Epithelial cell of esophagus (primary cell): ENCODE measurements at regions not wholly inside any gene's neighbourhood (a gene's known extent, or its start where the extent isn't known, plus 50 kb on each side); places are given as distances from the start of the nearest gene placed in this dataset.

ENCODE experiments used
- DNase-seq: peaks from one replicate; pipeline ENCODE4 v3.0.0; 2010; ENCODE audit warnings: low read depth
- H3K4me3 ChIP-seq: 2 replicates; pipeline ENCODE4 v1.5.1; 2011; ENCODE audit warnings: mild to moderate bottlenecking, low read length, control low read depth
- TF ChIP-seq, protein P1 (sequence below): IDR thresholded peaks from 2 replicates; pipeline ENCODE4 v1.5.1; 2011; ENCODE audit warnings: low read depth, mild to moderate bottlenecking, low read length, control low read depth, inconsistent platforms; ENCODE audit not compliant: insufficient read depth; ENCODE audit errors: missing control alignments

DNA sequence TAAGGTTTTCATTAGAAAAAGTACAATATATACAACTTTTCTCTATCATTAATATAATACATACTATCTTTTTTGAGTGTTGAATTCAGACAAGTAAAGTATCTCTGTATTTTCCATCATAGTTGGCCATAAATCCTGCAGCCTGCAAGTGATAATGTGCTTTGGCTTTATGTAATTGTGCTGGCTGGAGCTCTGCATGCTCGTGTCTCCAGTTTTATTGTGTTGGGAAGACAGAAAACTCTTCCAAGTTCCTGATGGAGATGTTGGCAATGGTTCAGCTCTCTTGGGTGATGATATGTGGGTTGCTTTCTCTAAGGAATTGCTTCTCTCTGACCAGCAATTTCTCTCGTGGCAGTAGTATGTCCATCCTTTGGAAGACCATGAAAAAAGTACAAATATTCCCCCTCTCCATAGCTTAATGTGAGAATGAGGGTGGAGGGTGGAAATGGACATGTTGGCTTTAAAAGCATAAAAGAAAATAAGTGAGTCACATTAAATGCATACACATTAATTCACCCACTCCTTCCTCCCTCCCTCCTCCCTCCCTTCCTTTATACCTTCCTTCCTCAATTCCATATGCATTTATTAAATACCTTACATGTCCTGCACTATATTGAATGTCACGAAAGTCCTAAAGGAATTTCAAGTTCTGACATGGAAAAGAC is 344.2 kb downstream of the MTX2 start:
- H3K4me3 ChIP-seq: no peak overlapping the region
- TF ChIP-seq, protein P1, sequence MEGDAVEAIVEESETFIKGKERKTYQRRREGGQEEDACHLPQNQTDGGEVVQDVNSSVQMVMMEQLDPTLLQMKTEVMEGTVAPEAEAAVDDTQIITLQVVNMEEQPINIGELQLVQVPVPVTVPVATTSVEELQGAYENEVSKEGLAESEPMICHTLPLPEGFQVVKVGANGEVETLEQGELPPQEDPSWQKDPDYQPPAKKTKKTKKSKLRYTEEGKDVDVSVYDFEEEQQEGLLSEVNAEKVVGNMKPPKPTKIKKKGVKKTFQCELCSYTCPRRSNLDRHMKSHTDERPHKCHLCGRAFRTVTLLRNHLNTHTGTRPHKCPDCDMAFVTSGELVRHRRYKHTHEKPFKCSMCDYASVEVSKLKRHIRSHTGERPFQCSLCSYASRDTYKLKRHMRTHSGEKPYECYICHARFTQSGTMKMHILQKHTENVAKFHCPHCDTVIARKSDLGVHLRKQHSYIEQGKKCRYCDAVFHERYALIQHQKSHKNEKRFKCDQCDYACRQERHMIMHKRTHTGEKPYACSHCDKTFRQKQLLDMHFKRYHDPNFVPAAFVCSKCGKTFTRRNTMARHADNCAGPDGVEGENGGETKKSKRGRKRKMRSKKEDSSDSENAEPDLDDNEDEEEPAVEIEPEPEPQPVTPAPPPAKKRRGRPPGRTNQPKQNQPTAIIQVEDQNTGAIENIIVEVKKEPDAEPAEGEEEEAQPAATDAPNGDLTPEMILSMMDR: no peak
- DNase-seq: peak; percentile 21

DNA sequence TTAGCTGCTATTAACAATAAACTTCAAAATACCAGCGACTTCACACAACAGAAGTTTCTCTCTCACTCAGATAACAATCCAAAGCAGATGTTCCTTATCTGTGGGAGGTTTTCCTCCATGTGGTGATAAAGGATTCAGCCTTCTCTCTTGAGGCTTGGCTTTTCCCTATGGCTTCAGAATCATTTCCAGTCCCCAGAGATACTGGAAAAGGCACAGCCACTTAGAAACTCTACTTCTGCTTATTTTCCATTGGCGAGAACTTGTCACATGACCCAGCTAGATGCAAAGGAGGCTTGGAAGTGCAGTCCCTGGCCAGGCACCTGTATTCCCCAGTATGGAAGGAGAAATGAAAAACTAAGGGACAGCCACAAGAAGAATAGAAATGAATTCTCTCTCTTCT is 344.8 kb downstream of the MTX2 start:
- H3K4me3 ChIP-seq: no peak overlapping the region
- TF ChIP-seq, protein P1: no peak
- no peak for DNase-seq

DNA sequence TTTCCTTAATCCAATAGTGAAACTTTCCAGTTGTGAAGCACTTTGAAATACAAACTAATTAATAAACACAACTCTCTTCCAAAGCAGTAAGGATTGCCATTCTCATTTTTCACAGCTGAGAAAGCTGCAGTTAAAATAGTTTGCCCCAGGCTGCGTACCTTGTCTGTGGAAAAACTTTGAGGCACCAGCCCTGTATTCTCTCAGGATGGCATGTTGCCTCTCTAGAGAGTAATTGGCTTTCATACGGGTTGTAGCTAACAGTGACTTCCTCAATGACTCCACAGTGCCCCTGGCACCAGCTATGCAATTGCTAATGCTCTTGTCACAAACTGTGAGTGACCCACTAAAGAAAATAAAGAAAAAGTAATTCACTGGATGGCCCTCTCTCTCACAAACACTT is 345.7 kb downstream of the MTX2 start:
- TF ChIP-seq, protein P1: no peak
- no peak overlapping the region for H3K4me3 ChIP-seq
- no peak for DNase-seq

DNA sequence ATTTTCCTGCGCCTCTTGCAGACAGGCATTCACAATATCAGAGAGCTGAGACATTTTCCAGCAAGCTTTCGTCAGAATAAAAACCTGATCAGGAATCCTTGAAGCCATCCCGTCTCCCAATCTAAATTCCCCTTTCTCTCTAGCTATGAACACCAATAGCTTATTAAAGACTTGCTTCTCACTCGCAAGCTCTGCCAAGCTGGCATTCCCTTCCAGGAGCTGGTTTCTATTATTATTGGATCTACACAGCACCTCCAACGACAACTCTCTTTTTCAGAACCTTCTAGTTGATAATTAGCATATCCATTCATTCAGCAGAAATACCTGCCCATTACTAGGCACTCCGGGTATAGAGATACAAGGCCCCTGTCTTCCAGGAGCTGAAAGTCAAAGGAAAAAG is 350.3 kb downstream of the MTX2 start:
- TF ChIP-seq, protein P1: no peak
- no peak for DNase-seq
- no peak overlapping the region for H3K4me3 ChIP-seq

DNA sequence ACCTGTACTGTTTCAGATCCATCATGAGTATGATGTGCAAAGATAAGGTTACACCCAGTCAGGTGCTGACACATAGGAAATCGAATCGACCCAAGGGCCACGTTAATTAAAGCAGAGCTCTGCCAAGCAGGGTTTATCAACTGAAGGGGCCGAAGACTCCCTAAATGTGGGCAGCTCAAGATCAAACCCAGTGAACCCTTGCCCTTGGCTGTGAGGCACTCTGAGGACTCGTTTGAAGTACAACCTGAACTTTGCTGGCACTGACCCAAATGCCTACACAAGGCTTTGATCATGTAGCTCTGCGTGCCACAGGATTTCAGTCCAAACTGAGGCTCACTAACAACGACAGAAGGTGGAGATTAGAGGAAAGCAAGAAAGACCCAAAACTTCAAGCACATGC is 352.1 kb downstream of the MTX2 start:
- H3K4me3 ChIP-seq: no peak overlapping the region
- DNase-seq: no peak
- TF ChIP-seq, protein P1: no peak

DNA sequence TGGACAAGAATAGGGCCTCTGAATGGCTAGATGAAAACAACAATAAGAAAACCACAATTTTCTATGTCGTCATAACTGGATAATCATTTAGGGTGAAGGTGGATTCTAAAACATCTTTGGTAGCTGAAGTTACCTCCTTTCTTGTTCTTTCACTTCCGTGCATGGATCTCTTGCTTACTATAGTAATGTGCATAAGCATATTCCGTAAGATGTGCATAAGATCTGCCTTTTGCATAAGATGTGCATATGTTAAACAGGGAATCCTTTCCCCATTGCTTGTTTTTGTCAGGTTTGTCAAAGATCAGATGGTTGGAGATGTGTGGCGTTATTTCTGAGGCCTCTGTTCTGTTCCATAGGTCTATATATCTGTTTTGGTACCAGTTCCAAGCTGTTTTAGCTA is 353.6 kb downstream of the MTX2 start:
- TF ChIP-seq, protein P1: no peak
- H3K4me3 ChIP-seq: no peak overlapping the region
- no peak for DNase-seq

DNA sequence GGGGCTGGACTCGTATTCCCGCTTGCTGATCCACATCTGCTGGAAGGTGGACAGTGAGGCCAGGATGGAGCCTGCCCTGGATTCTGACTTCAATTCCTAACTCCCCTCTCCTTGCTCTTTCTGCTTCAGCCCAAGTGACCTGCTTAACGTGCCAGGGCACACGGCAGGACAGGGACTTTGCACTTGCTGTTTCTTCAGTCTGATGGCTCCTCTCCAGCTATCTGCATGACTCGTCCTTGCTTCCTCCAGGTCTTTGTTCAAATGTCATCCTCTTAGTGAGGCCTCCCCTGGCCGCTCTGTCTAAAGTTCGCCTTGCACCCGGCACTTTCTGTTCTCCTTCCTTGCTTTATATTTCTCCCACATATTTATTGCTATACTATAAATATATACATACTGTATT is 357.6 kb downstream of the MTX2 start:
- H3K4me3 ChIP-seq: no peak overlapping the region
- no peak for DNase-seq
- TF ChIP-seq, protein P1: no peak
